ENCODE measurements at regions not wholly inside any gene's neighbourhood (a gene's known extent, or its start where the extent isn't known, plus 50 kb on each side); places are given as distances from the start of the nearest gene placed in this dataset.

DNA sequence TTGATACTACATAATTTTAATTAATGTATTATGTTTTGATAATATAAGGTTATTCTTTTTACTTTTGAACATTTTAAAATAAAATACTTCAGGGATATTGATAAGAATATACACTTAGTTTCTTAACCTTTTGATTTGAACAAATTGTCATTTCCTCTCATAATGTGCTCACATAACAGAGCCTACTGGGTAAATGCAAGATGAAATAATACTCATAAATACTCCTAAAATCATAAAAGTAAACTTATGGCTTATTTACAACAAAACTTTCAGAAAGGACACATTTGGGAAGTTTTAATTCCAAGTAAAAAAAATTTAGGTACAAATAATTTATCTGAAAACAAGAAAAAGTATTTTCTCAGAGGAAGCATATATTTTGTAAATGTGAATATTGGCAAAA lies 101.6 kb upstream of the ABCB5 start:
- no peak overlapping the region for H3K4me3 ChIP-seq (replicated peaks; ENCODE audit: low read depth, low read length)
- no peak for TF ChIP-seq CTCF (IDR thresholded peaks at IDR 0.05; ENCODE audit: low read depth, low read length, missing control alignments)
- no peak for DNase-seq (ENCODE audit: extremely low read depth, low read depth)

DNA sequence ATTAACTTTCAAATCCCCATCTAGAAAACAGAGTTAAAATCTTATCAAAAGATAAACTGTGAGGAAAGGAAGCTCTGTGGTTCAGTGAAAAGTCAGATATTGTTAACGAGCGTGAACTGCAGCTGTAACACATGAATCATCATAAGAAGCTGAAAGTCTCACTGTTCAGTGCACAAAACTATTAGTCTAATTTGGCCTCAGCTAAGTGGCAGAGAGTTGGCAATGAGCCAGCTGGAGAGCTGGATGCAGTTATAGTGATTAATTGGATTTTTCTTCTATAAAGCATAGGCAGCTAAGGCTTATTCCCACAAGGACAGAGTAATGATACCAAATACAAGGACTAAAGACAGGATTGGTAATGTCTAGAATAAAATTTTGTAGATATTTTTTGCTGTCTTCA lies 101.1 kb upstream of the ABCB5 start:
- TF ChIP-seq CTCF (IDR thresholded peaks at IDR 0.05; ENCODE audit: low read depth, low read length, missing control alignments): no peak
- no peak overlapping the region for H3K4me3 ChIP-seq (replicated peaks; ENCODE audit: low read depth, low read length)
- no peak for DNase-seq (ENCODE audit: extremely low read depth, low read depth)

GRCh38 chr7:20519645-20520044 lies 95.8 kb upstream of the ABCB5 start:
- DNase-seq (ENCODE audit: extremely low read depth, low read depth): no peak
- no peak for TF ChIP-seq CTCF (IDR thresholded peaks at IDR 0.05; ENCODE audit: low read depth, low read length, missing control alignments)
- no peak overlapping the region for H3K4me3 ChIP-seq (replicated peaks; ENCODE audit: low read depth, low read length)

DNA sequence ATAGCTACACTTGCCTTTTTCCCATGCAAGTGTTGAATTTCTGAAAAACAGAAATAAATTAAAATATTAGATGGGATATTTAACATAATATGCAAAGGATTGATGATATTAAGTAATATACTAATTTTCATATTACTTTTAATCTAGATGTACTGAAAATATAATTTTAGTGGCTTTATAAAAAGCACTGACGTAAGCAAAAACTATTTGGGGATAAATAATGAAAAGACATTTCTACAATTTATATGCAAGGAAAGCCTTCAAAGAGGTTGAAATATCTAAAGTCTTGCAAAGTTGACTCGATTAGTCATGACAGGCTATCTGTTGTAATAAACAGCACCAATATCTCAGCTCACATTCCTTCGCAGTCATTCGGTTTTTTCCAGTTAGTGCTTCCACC lies 94.9 kb upstream of the ABCB5 start:
- TF ChIP-seq CTCF (IDR thresholded peaks at IDR 0.05; ENCODE audit: low read depth, low read length, missing control alignments): no peak
- DNase-seq (ENCODE audit: extremely low read depth, low read depth): no peak

GRCh38 chr7:20521243-20521642 lies 94.2 kb upstream of the ABCB5 start:
- DNase-seq (ENCODE audit: extremely low read depth, low read depth): no peak
- TF ChIP-seq CTCF (IDR thresholded peaks at IDR 0.05; ENCODE audit: low read depth, low read length, missing control alignments): no peak
- H3K4me3 ChIP-seq (replicated peaks; ENCODE audit: low read depth, low read length): no peak overlapping the region

More for the DNA sequence above, 94.9 kb upstream of the ABCB5 start:
- no peak overlapping the region for H3K4me3 ChIP-seq (replicated peaks; ENCODE audit: low read depth, low read length)

GRCh38 chr7:20529260-20529659 lies 86.2 kb upstream of the ABCB5 start:
- TF ChIP-seq CTCF (IDR thresholded peaks at IDR 0.05; ENCODE audit: low read depth, low read length, missing control alignments): no peak
- H3K4me3 ChIP-seq (replicated peaks; ENCODE audit: low read depth, low read length): no peak overlapping the region
- no peak for DNase-seq (ENCODE audit: extremely low read depth, low read depth)

DNA sequence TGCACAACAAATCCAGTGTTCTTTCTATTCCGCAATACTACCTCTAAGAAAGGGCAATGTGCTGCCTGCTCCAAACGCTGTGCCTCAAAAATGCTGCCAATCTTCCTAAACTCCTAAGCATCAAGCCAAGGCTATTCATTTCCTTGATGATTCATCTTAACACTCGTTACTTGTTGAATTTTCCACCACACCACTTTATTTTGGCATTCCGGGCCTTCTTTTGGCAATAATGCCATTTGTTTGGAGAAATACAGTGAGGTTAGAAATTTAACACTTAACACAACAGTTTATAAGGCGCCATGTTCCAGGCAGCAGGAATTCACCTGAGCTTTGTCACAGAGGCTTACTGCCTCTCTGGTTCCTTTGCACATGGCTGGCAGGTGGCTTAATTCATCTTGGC lies 82.6 kb upstream of the ABCB5 start:
- TF ChIP-seq CTCF (IDR thresholded peaks at IDR 0.05; ENCODE audit: low read depth, low read length, missing control alignments): no peak
- no peak for DNase-seq (ENCODE audit: extremely low read depth, low read depth)
- no peak overlapping the region for H3K4me3 ChIP-seq (replicated peaks; ENCODE audit: low read depth, low read length)
